SK-N-SH treated with all-trans-retinoic acid at 6 μM for 48 hours (cell line): ENCODE measurements at regions not wholly inside any gene's neighbourhood (a gene's known extent, or its start where the extent isn't known, plus 50 kb on each side); places are given as distances from the start of the nearest gene placed in this dataset.

ENCODE experiments used
- ATAC-seq: fragments of 200-7000 bp; cut with Tn5 transposase; 3 replicates; pipeline ENCODE4 v1.9.1; 2020; ENCODE audit warnings: mild to moderate bottlenecking, moderate library complexity
- ARNTL ChIP-seq: fragments of 450-650 bp; formaldehyde crosslinking; IDR thresholded peaks from 2 replicates; pipeline ENCODE4 v1.5.0; 2020; ENCODE audit warnings: low read depth, mild to moderate bottlenecking, moderate library complexity, borderline replicate concordance
- BACH2 ChIP-seq: fragments of 250-450 bp; sonication (Bioruptor Pico); IDR thresholded peaks from 2 replicates; pipeline ENCODE4 v1.9.0; 2021; ENCODE audit warnings: mild to moderate bottlenecking, borderline replicate concordance
- CREB5 ChIP-seq: fragments of 250-450 bp; sonication (Bioruptor Pico); IDR thresholded peaks from 2 replicates; pipeline ENCODE4 v1.5.1; 2020; ENCODE audit warnings: low read depth, mild to moderate bottlenecking, moderate library complexity
- CSDC2 ChIP-seq: fragments of 250-450 bp; sonication (Bioruptor Pico); IDR thresholded peaks from 2 replicates; pipeline ENCODE4 v1.5.0; 2020; ENCODE audit warnings: mild to moderate bottlenecking, moderate library complexity
- CSRNP3 ChIP-seq: fragments of 250-450 bp; sonication (Bioruptor Pico); IDR thresholded peaks from 2 replicates; pipeline ENCODE4 v1.5.1; 2021; ENCODE audit warnings: mild to moderate bottlenecking, moderate library complexity
- ESRRG ChIP-seq: fragments of 250-450 bp; sonication (Bioruptor Pico); IDR thresholded peaks from 2 replicates; pipeline ENCODE4 v1.6.1; 2021; ENCODE audit warnings: mild to moderate bottlenecking
- GLIS3 ChIP-seq: fragments of 250-450 bp; sonication (Bioruptor Pico); IDR thresholded peaks from 2 replicates; pipeline ENCODE4 v1.5.0; 2020; ENCODE audit warnings: mild to moderate bottlenecking, moderate library complexity
- ISL1 ChIP-seq: fragments of 250-450 bp; sonication (Bioruptor Pico); IDR thresholded peaks from 2 replicates; pipeline ENCODE4 v2.1.2; 2022; ENCODE audit warnings: mild to moderate bottlenecking, moderate library complexity
- OSR1 ChIP-seq: fragments of 250-450 bp; sonication (Bioruptor Pico); IDR thresholded peaks from 2 replicates; pipeline ENCODE4 v1.8.0; 2022; ENCODE audit warnings: moderate library complexity, mild to moderate bottlenecking, inconsistent platforms
- PPARA ChIP-seq: fragments of 250-450 bp; sonication (Bioruptor Pico); IDR thresholded peaks from 2 replicates; pipeline ENCODE4 v1.5.0; 2020; ENCODE audit warnings: mild to moderate bottlenecking, borderline replicate concordance
- RARB ChIP-seq: fragments of 250-450 bp; sonication (Bioruptor Pico); IDR thresholded peaks from 2 replicates; pipeline ENCODE4 v1.8.0; 2021; ENCODE audit warnings: mild to moderate bottlenecking, moderate library complexity
- SNAI2 ChIP-seq: fragments of 250-450 bp; sonication (Bioruptor Pico); IDR thresholded peaks from 2 replicates; pipeline ENCODE4 v1.5.0; 2020; ENCODE audit warnings: mild to moderate bottlenecking, moderate library complexity
- TCF4 ChIP-seq: fragments of 250-450 bp; sonication (Bioruptor Pico); IDR thresholded peaks from 2 replicates; pipeline ENCODE4 v1.8.0; 2021; ENCODE audit warnings: mild to moderate bottlenecking, moderate library complexity, borderline replicate concordance
- TOX ChIP-seq: fragments of 250-450 bp; sonication (Bioruptor Pico); IDR thresholded peaks from 2 replicates; pipeline ENCODE4 v1.8.0; 2021; ENCODE audit warnings: mild to moderate bottlenecking, moderate library complexity, borderline replicate concordance
- ZC3H10 ChIP-seq: fragments of 250-450 bp; sonication (Bioruptor Pico); IDR thresholded peaks from 2 replicates; pipeline ENCODE4 v1.5.1; 2021; ENCODE audit warnings: mild to moderate bottlenecking, moderate library complexity
- ZFP3 ChIP-seq: fragments of 250-450 bp; sonication (Bioruptor Pico); IDR thresholded peaks from 2 replicates; pipeline ENCODE4 v1.5.0; 2020; ENCODE audit warnings: mild to moderate bottlenecking, moderate library complexity
- ZNF565 ChIP-seq: fragments of 450-650 bp; formaldehyde crosslinking; conservative IDR thresholded peaks from 2 replicates; pipeline ENCODE4 v1.5.0; 2020; ENCODE audit warnings: low read depth, mild to moderate bottlenecking, moderate library complexity
- ZNF70 ChIP-seq: fragments of 450-650 bp; formaldehyde crosslinking; IDR thresholded peaks from 2 replicates; pipeline ENCODE4 v1.5.0; 2020; ENCODE audit warnings: mild to moderate bottlenecking, moderate library complexity
- ZNF8 ChIP-seq: fragments of 450-650 bp; formaldehyde crosslinking; IDR thresholded peaks from 2 replicates; pipeline ENCODE4 v1.5.0; 2020; ENCODE audit warnings: mild to moderate bottlenecking, moderate library complexity
- TF ChIP-seq, protein P1 (sequence below): fragments of 250-450 bp; sonication (Bioruptor Pico); IDR thresholded peaks from 2 replicates; pipeline ENCODE4 v1.5.0; 2020; ENCODE audit warnings: mild to moderate bottlenecking, moderate library complexity
- TF ChIP-seq, protein P2 (sequence below): fragments of 250-450 bp; sonication (Bioruptor Pico); IDR thresholded peaks from 2 replicates; pipeline ENCODE4 v1.8.0; 2021; ENCODE audit warnings: low read depth, mild to moderate bottlenecking, moderate library complexity, borderline replicate concordance
- TF ChIP-seq, protein P3 (sequence below): fragments of 250-450 bp; sonication (Bioruptor Pico); IDR thresholded peaks from 2 replicates; pipeline ENCODE4 v1.8.0; 2020; ENCODE audit warnings: mild to moderate bottlenecking, moderate library complexity, borderline replicate concordance

DNA sequence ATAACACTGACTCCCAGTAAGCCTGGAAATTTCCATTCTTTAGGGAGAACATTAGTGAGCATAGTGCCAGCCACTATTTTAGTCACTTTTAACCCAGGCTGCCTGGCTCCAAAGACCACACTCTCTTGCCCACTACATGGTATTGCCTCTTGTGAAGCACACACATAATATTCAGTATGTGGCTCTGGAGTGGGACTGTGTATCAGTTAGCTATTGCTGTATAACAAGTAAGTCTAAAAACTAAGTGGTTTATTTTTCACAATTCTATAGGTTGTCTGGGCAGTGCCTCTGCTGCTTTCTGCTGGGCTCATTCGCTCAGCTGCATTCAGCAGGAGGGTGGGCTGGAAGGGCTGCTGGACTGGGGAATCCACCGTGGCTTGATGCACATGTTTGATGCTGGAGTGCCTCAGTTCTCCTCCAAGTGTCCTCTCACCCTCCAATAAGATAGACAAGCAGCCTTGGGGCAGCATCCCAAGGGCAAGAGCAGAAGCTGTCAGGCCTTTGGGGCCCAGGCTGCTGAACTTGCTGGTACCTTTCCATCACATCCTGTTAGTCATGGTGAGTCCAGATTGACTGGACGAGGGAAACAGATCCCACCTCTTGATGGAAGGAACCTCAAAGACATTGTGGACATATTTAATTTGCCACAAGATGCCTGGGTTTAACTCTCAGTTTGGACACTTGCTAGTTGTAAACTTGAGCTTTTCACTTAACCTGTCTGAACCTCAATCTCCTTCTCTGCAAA is 66.6 kb upstream of the TLE3 start:
- TF ChIP-seq SNAI2 (CRISPR knock-in tag) (no peak), CREB5 (CRISPR knock-in tag) (no peak), TOX (no peak), TCF4 (no peak), BACH2 (no peak), ESRRG (no peak), ZFP3 (CRISPR knock-in tag) (no peak)
- TF ChIP-seq, protein P1, sequence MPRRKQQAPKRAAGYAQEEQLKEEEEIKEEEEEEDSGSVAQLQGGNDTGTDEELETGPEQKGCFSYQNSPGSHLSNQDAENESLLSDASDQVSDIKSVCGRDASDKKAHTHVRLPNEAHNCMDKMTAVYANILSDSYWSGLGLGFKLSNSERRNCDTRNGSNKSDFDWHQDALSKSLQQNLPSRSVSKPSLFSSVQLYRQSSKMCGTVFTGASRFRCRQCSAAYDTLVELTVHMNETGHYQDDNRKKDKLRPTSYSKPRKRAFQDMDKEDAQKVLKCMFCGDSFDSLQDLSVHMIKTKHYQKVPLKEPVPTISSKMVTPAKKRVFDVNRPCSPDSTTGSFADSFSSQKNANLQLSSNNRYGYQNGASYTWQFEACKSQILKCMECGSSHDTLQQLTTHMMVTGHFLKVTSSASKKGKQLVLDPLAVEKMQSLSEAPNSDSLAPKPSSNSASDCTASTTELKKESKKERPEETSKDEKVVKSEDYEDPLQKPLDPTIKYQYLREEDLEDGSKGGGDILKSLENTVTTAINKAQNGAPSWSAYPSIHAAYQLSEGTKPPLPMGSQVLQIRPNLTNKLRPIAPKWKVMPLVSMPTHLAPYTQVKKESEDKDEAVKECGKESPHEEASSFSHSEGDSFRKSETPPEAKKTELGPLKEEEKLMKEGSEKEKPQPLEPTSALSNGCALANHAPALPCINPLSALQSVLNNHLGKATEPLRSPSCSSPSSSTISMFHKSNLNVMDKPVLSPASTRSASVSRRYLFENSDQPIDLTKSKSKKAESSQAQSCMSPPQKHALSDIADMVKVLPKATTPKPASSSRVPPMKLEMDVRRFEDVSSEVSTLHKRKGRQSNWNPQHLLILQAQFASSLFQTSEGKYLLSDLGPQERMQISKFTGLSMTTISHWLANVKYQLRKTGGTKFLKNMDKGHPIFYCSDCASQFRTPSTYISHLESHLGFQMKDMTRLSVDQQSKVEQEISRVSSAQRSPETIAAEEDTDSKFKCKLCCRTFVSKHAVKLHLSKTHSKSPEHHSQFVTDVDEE (CRISPR knock-in tag) = no peak
- TF ChIP-seq, all 23 proteins: peak for 0
- no peak for ATAC-seq

GRCh38 chr15:70160803-70161565 is 63.3 kb upstream of the TLE3 start:
- TF ChIP-seq ZC3H10 = no peak
- no peak for TF ChIP-seq ZNF70 (CRISPR knock-in tag)
- no peak for TF ChIP-seq ISL1 (CRISPR knock-in tag)
- TF ChIP-seq RARB (CRISPR knock-in tag) = no peak
- TF ChIP-seq, protein P2, sequence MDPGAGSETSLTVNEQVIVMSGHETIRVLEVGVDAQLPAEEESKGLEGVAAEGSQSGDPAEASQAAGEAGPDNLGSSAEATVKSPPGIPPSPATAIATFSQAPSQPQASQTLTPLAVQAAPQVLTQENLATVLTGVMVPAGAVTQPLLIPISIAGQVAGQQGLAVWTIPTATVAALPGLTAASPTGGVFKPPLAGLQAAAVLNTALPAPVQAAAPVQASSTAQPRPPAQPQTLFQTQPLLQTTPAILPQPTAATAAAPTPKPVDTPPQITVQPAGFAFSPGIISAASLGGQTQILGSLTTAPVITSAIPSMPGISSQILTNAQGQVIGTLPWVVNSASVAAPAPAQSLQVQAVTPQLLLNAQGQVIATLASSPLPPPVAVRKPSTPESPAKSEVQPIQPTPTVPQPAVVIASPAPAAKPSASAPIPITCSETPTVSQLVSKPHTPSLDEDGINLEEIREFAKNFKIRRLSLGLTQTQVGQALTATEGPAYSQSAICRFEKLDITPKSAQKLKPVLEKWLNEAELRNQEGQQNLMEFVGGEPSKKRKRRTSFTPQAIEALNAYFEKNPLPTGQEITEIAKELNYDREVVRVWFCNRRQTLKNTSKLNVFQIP (CRISPR knock-in tag) = no peak
- no peak for TF ChIP-seq BACH2
- no peak for TF ChIP-seq GLIS3 (CRISPR knock-in tag)
- no peak for TF ChIP-seq TOX
- no peak for TF ChIP-seq ZFP3 (CRISPR knock-in tag)
- TF ChIP-seq, protein P3, sequence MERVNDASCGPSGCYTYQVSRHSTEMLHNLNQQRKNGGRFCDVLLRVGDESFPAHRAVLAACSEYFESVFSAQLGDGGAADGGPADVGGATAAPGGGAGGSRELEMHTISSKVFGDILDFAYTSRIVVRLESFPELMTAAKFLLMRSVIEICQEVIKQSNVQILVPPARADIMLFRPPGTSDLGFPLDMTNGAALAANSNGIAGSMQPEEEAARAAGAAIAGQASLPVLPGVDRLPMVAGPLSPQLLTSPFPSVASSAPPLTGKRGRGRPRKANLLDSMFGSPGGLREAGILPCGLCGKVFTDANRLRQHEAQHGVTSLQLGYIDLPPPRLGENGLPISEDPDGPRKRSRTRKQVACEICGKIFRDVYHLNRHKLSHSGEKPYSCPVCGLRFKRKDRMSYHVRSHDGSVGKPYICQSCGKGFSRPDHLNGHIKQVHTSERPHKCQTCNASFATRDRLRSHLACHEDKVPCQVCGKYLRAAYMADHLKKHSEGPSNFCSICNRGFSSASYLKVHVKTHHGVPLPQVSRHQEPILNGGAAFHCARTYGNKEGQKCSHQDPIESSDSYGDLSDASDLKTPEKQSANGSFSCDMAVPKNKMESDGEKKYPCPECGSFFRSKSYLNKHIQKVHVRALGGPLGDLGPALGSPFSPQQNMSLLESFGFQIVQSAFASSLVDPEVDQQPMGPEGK = no peak
- TF ChIP-seq CREB5 (CRISPR knock-in tag) = no peak
- no peak for TF ChIP-seq PPARA (CRISPR knock-in tag)
- TF ChIP-seq ESRRG = no peak
- TF ChIP-seq ZNF565 (CRISPR knock-in tag) = no peak
- ATAC-seq = no peak

DNA sequence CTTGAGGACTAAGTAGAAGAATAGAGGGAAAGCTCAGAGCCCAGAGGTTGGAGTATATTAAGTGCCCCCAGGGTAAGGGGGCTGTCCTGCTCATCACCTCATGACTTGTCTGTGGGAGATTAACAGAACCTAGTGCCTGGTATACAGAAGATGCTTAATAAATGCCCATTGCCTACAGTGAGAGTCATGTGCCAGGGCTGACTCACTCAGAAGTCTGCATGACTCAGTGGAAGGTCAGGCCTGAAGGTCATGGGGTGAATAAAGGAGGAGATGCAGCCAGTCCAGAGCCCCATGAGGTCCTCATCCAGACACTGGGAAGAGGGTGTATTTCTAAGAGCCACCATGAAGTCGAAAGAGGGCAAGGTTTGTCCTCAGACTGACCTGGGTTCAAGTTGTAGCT is 62.5 kb upstream of the TLE3 start:
- ATAC-seq = no peak
- TF ChIP-seq ZNF70 (CRISPR knock-in tag) (no peak), ZNF565 (CRISPR knock-in tag) (no peak), GLIS3 (CRISPR knock-in tag) (no peak), ZFP3 (CRISPR knock-in tag) (no peak), CREB5 (CRISPR knock-in tag) (no peak), ZNF8 (CRISPR knock-in tag) (no peak), ESRRG (no peak), SNAI2 (CRISPR knock-in tag) (no peak), OSR1 (CRISPR knock-in tag) (no peak), PPARA (CRISPR knock-in tag) (no peak), CSRNP3 (CRISPR knock-in tag) (no peak), ARNTL (CRISPR knock-in tag) (no peak), ISL1 (CRISPR knock-in tag) (no peak), RARB (CRISPR knock-in tag) (no peak), TOX (no peak), TCF4 (no peak), CSDC2 (CRISPR knock-in tag) (no peak)
- TF ChIP-seq, protein P2 (CRISPR knock-in tag) = no peak
